Osteocyte (in vitro differentiated cells): ENCODE measurements at regions not wholly inside any gene's neighbourhood (a gene's known extent, or its start where the extent isn't known, plus 50 kb on each side); places are given as distances from the start of the nearest gene placed in this dataset.
"Not testable (repeated sequence)": the region's sequence is repeated elsewhere in the genome, so short reads cannot be mapped to it uniquely, and the experiment has no call there.

Experiments
- DNase-seq: peaks from one replicate; pipeline ENCODE4 v3.0.0; 2021; ENCODE audit warnings: mixed read lengths; ENCODE audit not compliant: unreplicated experiment; ENCODE audit errors: extremely low spot score
- H3K27ac Mint-ChIP-seq: one replicate; pipeline ENCODE4 v1.8.0; 2021; ENCODE audit warnings: mild to moderate bottlenecking, mixed read lengths; ENCODE audit not compliant: unreplicated experiment
- H3K27me3 Mint-ChIP-seq: one replicate; pipeline ENCODE4 v1.8.0; 2021; ENCODE audit warnings: mixed read lengths; ENCODE audit not compliant: unreplicated experiment
- H3K36me3 Mint-ChIP-seq: one replicate; pipeline ENCODE4 v1.8.0; 2021; ENCODE audit warnings: mixed read lengths; ENCODE audit not compliant: unreplicated experiment
- H3K4me1 Mint-ChIP-seq: one replicate; pipeline ENCODE4 v1.8.0; 2021; ENCODE audit warnings: mixed read lengths; ENCODE audit not compliant: unreplicated experiment
- H3K4me3 Mint-ChIP-seq: one replicate; pipeline ENCODE4 v1.8.0; 2021; ENCODE audit warnings: mild to moderate bottlenecking, moderate library complexity, mixed read lengths; ENCODE audit not compliant: unreplicated experiment
- H3K9me3 Mint-ChIP-seq: one replicate; pipeline ENCODE4 v1.8.0; 2021; ENCODE audit warnings: mixed read lengths; ENCODE audit not compliant: unreplicated experiment
- CTCF ChIP-seq: fragments of 200-600 bp; sonication (generic); IDR thresholded peaks from 2 replicates; pipeline ENCODE4 v1.5.0; 2021; ENCODE audit warnings: antibody characterized with exemption, mild to moderate bottlenecking, moderate library complexity

GRCh38 chr2:36128359-36128758 is 227.2 kb upstream of the CRIM1 start:
- Mint-ChIP-seq H3K9me3 (no peaks in the 10 kb centered on the region), H3K4me1 (no peaks in the 10 kb centered on the region), H3K36me3 (no peaks in the 10 kb centered on the region), H3K4me3 (no peak overlapping the region), H3K27ac (no peak overlapping the region), H3K27me3 (peaks cover 12% of the 10 kb centered on the region)
- TF ChIP-seq CTCF = no peak
- DNase-seq = no peak

GRCh38 chr2:36125702-36126101 is 229.9 kb upstream of the CRIM1 start:
- no peak for TF ChIP-seq CTCF
- H3K4me1 Mint-ChIP-seq = no peaks in the 10 kb centered on the region
- no peak overlapping the region for H3K4me3 Mint-ChIP-seq
- peaks cover 10% of the 10 kb centered on the region for H3K9me3 Mint-ChIP-seq
- no peaks in the 10 kb centered on the region for H3K36me3 Mint-ChIP-seq
- no peak for DNase-seq
- no peak overlapping the region for H3K27ac Mint-ChIP-seq
- peaks cover 12% of the 10 kb centered on the region for H3K27me3 Mint-ChIP-seq

- TF ChIP-seq CTCF = no peak
- H3K9me3 Mint-ChIP-seq = peaks cover 19% of the 10 kb centered on the region
- no peak overlapping the region for H3K27ac Mint-ChIP-seq
- no peak overlapping the region for H3K4me3 Mint-ChIP-seq
- H3K36me3 Mint-ChIP-seq = no peaks in the 10 kb centered on the region
- peaks cover 12% of the 10 kb centered on the region for H3K27me3 Mint-ChIP-seq
- no peaks in the 10 kb centered on the region for H3K4me1 Mint-ChIP-seq
- DNase-seq = no peak
These were observed 231.6 kb upstream of the CRIM1 start for GRCh38 chr2:36123995-36124394.

- no peak for DNase-seq
- peaks cover 25% of the 10 kb centered on the region for H3K9me3 Mint-ChIP-seq
- no peaks in the 10 kb centered on the region for H3K36me3 Mint-ChIP-seq
- TF ChIP-seq CTCF = no peak
- H3K4me1 Mint-ChIP-seq = no peaks in the 10 kb centered on the region
- no peak overlapping the region for H3K4me3 Mint-ChIP-seq
- no peak overlapping the region for H3K27ac Mint-ChIP-seq
- no peaks in the 10 kb centered on the region for H3K27me3 Mint-ChIP-seq
These were observed 258.6 kb upstream of the CRIM1 start for GRCh38 chr2:36097022-36097421.

- H3K36me3 Mint-ChIP-seq, H3K27me3 Mint-ChIP-seq, H3K27ac Mint-ChIP-seq, H3K4me1 Mint-ChIP-seq, H3K4me3 Mint-ChIP-seq, DNase-seq: not testable (repeated sequence)
- H3K9me3 Mint-ChIP-seq = peaks cover 19% of the 10 kb centered on the region
These were observed 263.5 kb upstream of the CRIM1 start for GRCh38 chr2:36091844-36092741.
